SK-N-SH treated with all-trans-retinoic acid at 6 μM for 48 hours (cell line): ENCODE measurements at regions not wholly inside any gene's neighbourhood (a gene's known extent, or its start where the extent isn't known, plus 50 kb on each side); places are given as distances from the start of the nearest gene placed in this dataset.

Experiments
- BACH2 ChIP-seq: fragments of 250-450 bp; sonication (Bioruptor Pico); IDR thresholded peaks from 2 replicates; pipeline ENCODE4 v1.9.0; 2021; ENCODE audit warnings: mild to moderate bottlenecking, borderline replicate concordance
- CSDC2 ChIP-seq: fragments of 250-450 bp; sonication (Bioruptor Pico); IDR thresholded peaks from 2 replicates; pipeline ENCODE4 v1.5.0; 2020; ENCODE audit warnings: mild to moderate bottlenecking, moderate library complexity
- GLIS3 ChIP-seq: fragments of 250-450 bp; sonication (Bioruptor Pico); IDR thresholded peaks from 2 replicates; pipeline ENCODE4 v1.5.0; 2020; ENCODE audit warnings: mild to moderate bottlenecking, moderate library complexity
- ISL1 ChIP-seq: fragments of 250-450 bp; sonication (Bioruptor Pico); IDR thresholded peaks from 2 replicates; pipeline ENCODE4 v2.1.2; 2022; ENCODE audit warnings: mild to moderate bottlenecking, moderate library complexity
- OSR1 ChIP-seq: fragments of 250-450 bp; sonication (Bioruptor Pico); IDR thresholded peaks from 2 replicates; pipeline ENCODE4 v1.8.0; 2022; ENCODE audit warnings: moderate library complexity, mild to moderate bottlenecking, inconsistent platforms
- RARB ChIP-seq: fragments of 250-450 bp; sonication (Bioruptor Pico); IDR thresholded peaks from 2 replicates; pipeline ENCODE4 v1.8.0; 2021; ENCODE audit warnings: mild to moderate bottlenecking, moderate library complexity
- TOX ChIP-seq: fragments of 250-450 bp; sonication (Bioruptor Pico); IDR thresholded peaks from 2 replicates; pipeline ENCODE4 v1.8.0; 2021; ENCODE audit warnings: mild to moderate bottlenecking, moderate library complexity, borderline replicate concordance
- ZFP3 ChIP-seq: fragments of 250-450 bp; sonication (Bioruptor Pico); IDR thresholded peaks from 2 replicates; pipeline ENCODE4 v1.5.0; 2020; ENCODE audit warnings: mild to moderate bottlenecking, moderate library complexity
- ZFP30 ChIP-seq: fragments of 450-650 bp; formaldehyde crosslinking; IDR thresholded peaks from 2 replicates; pipeline ENCODE4 v1.5.0; 2022; ENCODE audit warnings: mild to moderate bottlenecking, moderate library complexity
- TF ChIP-seq, protein P1 (sequence below): fragments of 250-450 bp; sonication (Bioruptor Pico); IDR thresholded peaks from 2 replicates; pipeline ENCODE4 v1.5.1; 2020; ENCODE audit warnings: low read depth, mild to moderate bottlenecking, moderate library complexity
- TF ChIP-seq, protein P2 (sequence below): fragments of 250-450 bp; sonication (Bioruptor Pico); IDR thresholded peaks from 2 replicates; pipeline ENCODE4 v1.8.0; 2020; ENCODE audit warnings: mild to moderate bottlenecking, moderate library complexity, borderline replicate concordance

DNA sequence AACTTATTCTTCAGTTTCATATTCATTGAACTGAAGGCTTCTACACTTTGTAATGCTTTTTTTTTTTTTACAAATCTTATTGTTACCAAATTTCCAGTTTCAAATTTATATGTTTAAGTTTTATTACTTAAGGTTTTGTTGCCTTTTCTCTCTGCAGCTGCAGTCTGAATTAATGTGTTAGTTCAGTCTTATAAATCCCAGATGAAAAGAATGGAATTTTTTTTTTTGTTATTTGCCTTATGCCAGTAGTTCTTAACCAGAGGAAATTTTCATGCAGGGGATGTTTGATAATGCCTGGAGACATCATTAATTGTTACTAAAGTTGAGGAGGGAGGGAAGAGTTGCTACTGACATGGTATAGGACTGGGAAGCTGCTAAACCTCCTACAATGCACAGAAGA lies 367.9 kb upstream of the SPRY2 start:
- TF ChIP-seq, protein P1, sequence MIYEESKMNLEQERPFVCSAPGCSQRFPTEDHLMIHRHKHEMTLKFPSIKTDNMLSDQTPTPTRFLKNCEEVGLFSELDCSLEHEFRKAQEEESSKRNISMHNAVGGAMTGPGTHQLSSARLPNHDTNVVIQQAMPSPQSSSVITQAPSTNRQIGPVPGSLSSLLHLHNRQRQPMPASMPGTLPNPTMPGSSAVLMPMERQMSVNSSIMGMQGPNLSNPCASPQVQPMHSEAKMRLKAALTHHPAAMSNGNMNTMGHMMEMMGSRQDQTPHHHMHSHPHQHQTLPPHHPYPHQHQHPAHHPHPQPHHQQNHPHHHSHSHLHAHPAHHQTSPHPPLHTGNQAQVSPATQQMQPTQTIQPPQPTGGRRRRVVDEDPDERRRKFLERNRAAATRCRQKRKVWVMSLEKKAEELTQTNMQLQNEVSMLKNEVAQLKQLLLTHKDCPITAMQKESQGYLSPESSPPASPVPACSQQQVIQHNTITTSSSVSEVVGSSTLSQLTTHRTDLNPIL (CRISPR knock-in tag), result no peak
- TF ChIP-seq, protein P2, sequence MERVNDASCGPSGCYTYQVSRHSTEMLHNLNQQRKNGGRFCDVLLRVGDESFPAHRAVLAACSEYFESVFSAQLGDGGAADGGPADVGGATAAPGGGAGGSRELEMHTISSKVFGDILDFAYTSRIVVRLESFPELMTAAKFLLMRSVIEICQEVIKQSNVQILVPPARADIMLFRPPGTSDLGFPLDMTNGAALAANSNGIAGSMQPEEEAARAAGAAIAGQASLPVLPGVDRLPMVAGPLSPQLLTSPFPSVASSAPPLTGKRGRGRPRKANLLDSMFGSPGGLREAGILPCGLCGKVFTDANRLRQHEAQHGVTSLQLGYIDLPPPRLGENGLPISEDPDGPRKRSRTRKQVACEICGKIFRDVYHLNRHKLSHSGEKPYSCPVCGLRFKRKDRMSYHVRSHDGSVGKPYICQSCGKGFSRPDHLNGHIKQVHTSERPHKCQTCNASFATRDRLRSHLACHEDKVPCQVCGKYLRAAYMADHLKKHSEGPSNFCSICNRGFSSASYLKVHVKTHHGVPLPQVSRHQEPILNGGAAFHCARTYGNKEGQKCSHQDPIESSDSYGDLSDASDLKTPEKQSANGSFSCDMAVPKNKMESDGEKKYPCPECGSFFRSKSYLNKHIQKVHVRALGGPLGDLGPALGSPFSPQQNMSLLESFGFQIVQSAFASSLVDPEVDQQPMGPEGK (CRISPR knock-in tag), result no peak
- TF ChIP-seq GLIS3 (CRISPR knock-in tag), result no peak
- no peak for TF ChIP-seq ZFP3 (CRISPR knock-in tag)
- TF ChIP-seq BACH2 (CRISPR knock-in tag), result no peak
- TF ChIP-seq ISL1, result no peak
- no peak for TF ChIP-seq CSDC2 (CRISPR knock-in tag)
- TF ChIP-seq RARB (CRISPR knock-in tag), result no peak
- no peak for TF ChIP-seq ZFP30 (CRISPR knock-in tag)
- TF ChIP-seq OSR1, result no peak
- TF ChIP-seq TOX (CRISPR knock-in tag), result no peak
